ENCODE measurements at regions not wholly inside any gene's neighbourhood (a gene's known extent, or its start where the extent isn't known, plus 50 kb on each side); places are given as distances from the start of the nearest gene placed in this dataset.

- DNase-seq (ENCODE audit: low read depth in 2 of 3, low spot score in 2 of 3): no peak
Measured at GRCh38 chr6:1096967-1097765, 214.7 kb upstream of the FOXQ1 start.

- no peak for DNase-seq (ENCODE audit: low read depth in 2 of 3, low spot score in 2 of 3)
Measured at GRCh38 chr6:1094306-1094705, 217.6 kb upstream of the FOXQ1 start.

GRCh38 chr6:1091900-1092299, 220.0 kb upstream of the FOXQ1 start:
- no peak for DNase-seq (ENCODE audit: low read depth in 2 of 3, low spot score in 2 of 3)

GRCh38 chr6:1089859-1090258, 222.0 kb upstream of the FOXQ1 start:
- DNase-seq (ENCODE audit: low read depth in 2 of 3, low spot score in 2 of 3): no peak

GRCh38 chr6:1088492-1089001, 223.4 kb upstream of the FOXQ1 start:
- no peak for DNase-seq (ENCODE audit: low read depth in 2 of 3, low spot score in 2 of 3)

- DNase-seq (ENCODE audit: low read depth in 2 of 3, low spot score in 2 of 3): no peak
Measured at GRCh38 chr6:1087154-1087843, 224.6 kb upstream of the FOXQ1 start.

- no peak for DNase-seq (ENCODE audit: low read depth in 2 of 3, low spot score in 2 of 3)
Measured at GRCh38 chr6:1086446-1087153, 225.3 kb upstream of the FOXQ1 start.

- DNase-seq (ENCODE audit: low read depth in 2 of 3, low spot score in 2 of 3): no peak
Measured at GRCh38 chr6:1082285-1082935, 229.5 kb upstream of the FOXQ1 start.

- no peak for DNase-seq (ENCODE audit: low read depth in 2 of 3, low spot score in 2 of 3)
Measured at GRCh38 chr6:1081551-1082284, 230.2 kb upstream of the FOXQ1 start.

GRCh38 chr6:1080453-1081337, 231.2 kb upstream of the FOXQ1 start:
- no peak for DNase-seq (ENCODE audit: low read depth in 2 of 3, low spot score in 2 of 3)

GRCh38 chr6:1079525-1079924, 232.4 kb upstream of the FOXQ1 start:
- DNase-seq (ENCODE audit: low read depth in 2 of 3, low spot score in 2 of 3): no peak

- no peak for DNase-seq (ENCODE audit: low read depth in 2 of 3, low spot score in 2 of 3)
Measured at GRCh38 chr6:1077478-1078416, 234.2 kb upstream of the FOXQ1 start.

GRCh38 chr6:1076531-1077459, 235.1 kb upstream of the FOXQ1 start:
- DNase-seq (ENCODE audit: low read depth in 2 of 3, low spot score in 2 of 3): no peak

- DNase-seq (ENCODE audit: low read depth in 2 of 3, low spot score in 2 of 3): no peak
Measured at GRCh38 chr6:1075880-1076279, 236.0 kb upstream of the FOXQ1 start.

- DNase-seq (ENCODE audit: low read depth in 2 of 3, low spot score in 2 of 3): no peak
Measured at GRCh38 chr6:1075444-1075843, 236.5 kb upstream of the FOXQ1 start.

- peak in 2 of 3 donors; percentile 33 to 53 for DNase-seq (ENCODE audit: low read depth in 2 of 3, low spot score in 2 of 3)
Measured at GRCh38 chr6:1070085-1070521, 241.8 kb upstream of the FOXQ1 start.

GRCh38 chr6:1068905-1069304, 243.0 kb upstream of the FOXQ1 start:
- no peak for DNase-seq (ENCODE audit: low read depth in 2 of 3, low spot score in 2 of 3)

Measured in hematopoietic multipotent progenitor cell (in vitro differentiated cells).